ENCODE measurements at regions not wholly inside any gene's neighbourhood (a gene's known extent, or its start where the extent isn't known, plus 50 kb on each side); places are given as distances from the start of the nearest gene placed in this dataset.
"Not testable (repeated sequence)": the region's sequence is repeated elsewhere in the genome, so short reads cannot be mapped to it uniquely, and the experiment has no call there.

DNA sequence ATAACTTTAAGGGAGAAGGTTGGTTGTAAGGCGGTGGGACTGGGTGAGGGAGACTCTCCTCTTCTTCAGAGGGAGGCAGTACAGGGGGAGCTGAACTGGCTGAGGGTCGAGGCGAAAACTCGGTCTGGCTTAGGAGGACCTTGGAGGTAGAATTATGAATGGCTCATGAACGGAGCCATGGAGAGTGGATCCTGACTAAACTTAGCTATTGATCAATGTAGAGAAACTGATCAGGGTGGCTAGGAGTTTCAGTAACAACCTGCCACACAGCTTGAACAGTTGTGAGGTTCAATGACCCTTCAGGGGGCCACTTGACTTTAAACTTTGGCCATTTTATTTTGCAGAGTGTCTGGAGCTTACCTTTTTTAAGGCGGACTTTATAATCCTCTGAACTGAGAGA is 117.2 kb downstream of the UNC93B1 start:
- ATAC-seq; intact Hi-C loops (cut with DNase I, micrococcal nuclease); H3K27me3 Mint-ChIP-seq; H3K36me3 Mint-ChIP-seq (ENCODE audit: low read depth); H3K9me3 Mint-ChIP-seq (ENCODE audit: low read depth); H3K27ac Mint-ChIP-seq; POLR2A ChIA-PET; DNase-seq: not testable (repeated sequence)
- Mint-ChIP-seq H3K4me3 (peak overlapping the region; percentile 6), H3K4me1 (peaks cover 33% of the 10 kb centered on the region)
- CTCF ChIA-PET: interaction anchor here (1.1 kb wide), 1 partner anchor 69 kb away, joined by 3 read pairs; no protein-coding TSS in a partner anchor

DNA sequence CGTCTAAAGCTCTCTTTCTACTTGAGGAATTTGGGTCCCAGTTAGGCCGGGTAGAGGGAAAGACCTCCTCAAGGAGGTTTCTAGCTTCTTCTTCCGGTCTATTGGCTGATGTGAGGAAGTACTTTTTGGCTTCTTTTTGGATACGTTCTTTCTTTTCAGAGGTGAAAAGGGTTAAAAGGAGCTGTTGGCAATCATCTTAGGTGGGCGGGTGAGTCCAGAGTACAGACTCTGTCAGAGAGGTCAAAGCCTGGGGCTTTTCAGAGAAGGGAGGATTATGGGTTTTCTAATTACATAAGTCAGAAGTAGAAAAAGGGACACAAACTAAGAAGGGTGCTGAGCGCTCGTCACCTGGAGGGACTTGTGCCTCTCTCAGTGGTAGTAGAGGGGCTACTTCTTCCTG is 117.7 kb downstream of the UNC93B1 start:
- POLR2A ChIA-PET; H3K36me3 Mint-ChIP-seq (ENCODE audit: low read depth); CTCF ChIA-PET; DNase-seq; H3K27me3 Mint-ChIP-seq; intact Hi-C loops (cut with DNase I, micrococcal nuclease); ATAC-seq; H3K9me3 Mint-ChIP-seq (ENCODE audit: low read depth): not testable (repeated sequence)
- H3K27ac Mint-ChIP-seq: peak overlapping the region; percentile 9
- peak overlapping the region; percentile 6 for H3K4me3 Mint-ChIP-seq
- H3K4me1 Mint-ChIP-seq: peaks cover 33% of the 10 kb centered on the region

DNA sequence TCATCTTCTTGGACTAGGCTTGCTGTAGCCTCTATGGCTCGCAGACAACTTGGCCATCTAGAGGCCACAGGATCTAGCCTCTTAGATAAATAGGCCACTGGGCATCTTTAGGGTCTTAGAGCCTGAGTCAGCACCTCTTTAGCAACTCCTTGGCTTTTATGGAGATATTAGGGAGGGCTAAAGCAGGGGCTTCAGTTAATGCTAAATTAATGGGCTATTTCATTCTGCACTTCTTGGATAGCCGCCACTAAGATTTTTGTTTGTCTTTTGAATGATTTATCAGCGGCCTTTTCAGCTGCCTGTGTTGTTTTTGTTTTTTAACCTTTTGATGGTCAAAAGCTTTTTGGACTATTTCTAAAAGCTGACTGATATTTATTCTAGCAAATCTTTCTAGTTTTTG is 118.3 kb downstream of the UNC93B1 start:
- intact Hi-C loops (cut with DNase I, micrococcal nuclease); H3K9me3 Mint-ChIP-seq (ENCODE audit: low read depth); H3K36me3 Mint-ChIP-seq (ENCODE audit: low read depth); POLR2A ChIA-PET; ATAC-seq; DNase-seq; H3K27me3 Mint-ChIP-seq; H3K27ac Mint-ChIP-seq: not testable (repeated sequence)
- peak overlapping the region; percentile 73 for H3K4me3 Mint-ChIP-seq
- peaks cover 33% of the 10 kb centered on the region for H3K4me1 Mint-ChIP-seq
- CTCF ChIA-PET: interaction anchor here (2.0 kb wide), 1 partner anchor 70 kb away, joined by 6 read pairs; no protein-coding TSS in a partner anchor

DNA sequence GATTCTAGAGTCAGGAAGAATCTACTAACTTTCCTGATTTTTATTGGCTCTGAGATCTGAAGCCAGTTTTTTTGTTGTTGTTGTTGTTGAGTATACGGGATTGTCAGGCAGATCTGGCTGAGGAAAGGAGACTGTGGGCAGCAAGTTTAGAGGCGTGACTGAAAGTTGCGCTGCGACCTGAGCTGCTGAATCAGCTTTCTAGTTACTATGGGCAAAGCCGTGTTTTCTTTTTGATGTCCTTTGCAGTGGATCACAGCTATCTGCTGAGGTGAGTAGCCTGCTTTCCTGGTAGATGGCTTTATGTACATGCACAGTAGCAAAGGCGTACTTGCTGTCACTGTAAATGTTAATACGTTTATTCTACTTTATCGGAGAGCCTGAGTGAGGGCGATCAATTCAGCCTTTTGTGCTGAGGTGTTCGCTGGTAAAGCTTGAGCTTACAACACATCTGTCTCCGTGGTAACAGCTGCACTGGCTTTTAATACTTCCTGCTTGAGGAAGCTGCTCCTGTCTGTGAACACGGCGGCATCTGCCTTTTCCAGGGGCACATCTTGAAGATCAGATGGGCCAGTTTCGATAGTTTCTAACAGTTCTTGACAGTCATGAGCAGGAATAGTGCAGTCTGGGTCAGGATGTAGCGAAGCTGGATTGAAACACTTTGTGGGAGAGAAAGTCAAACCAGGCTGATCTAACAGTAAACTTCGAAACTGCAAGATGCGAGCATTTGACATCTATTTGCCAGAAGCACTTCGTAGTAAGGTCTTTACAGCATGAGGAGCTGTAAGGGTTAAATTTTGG is 118.9 kb downstream of the UNC93B1 start:
- H3K9me3 Mint-ChIP-seq (ENCODE audit: low read depth); H3K27me3 Mint-ChIP-seq; ATAC-seq; H3K36me3 Mint-ChIP-seq (ENCODE audit: low read depth); intact Hi-C loops (cut with DNase I, micrococcal nuclease): not testable (repeated sequence)
- CTCF ChIA-PET: interaction anchor here (2.0 kb wide), 1 partner anchor 71 kb away, joined by 6 read pairs; no protein-coding TSS in a partner anchor
- Mint-ChIP-seq H3K4me3 (peak overlapping the region; percentile 73), H3K27ac (peak overlapping the region; percentile 89), H3K4me1 (peaks cover 33% of the 10 kb centered on the region)
- DNase-seq: peak; percentile 64
- POLR2A ChIA-PET: interaction anchor here (0.6 kb wide), 1 partner anchor 568 kb away, joined by 3 read pairs; no protein-coding TSS in a partner anchor

GRCh38 chr11:67884073-67884757 is 119.7 kb downstream of the UNC93B1 start:
- H3K4me3 Mint-ChIP-seq: peak overlapping the region; percentile 73
- intact Hi-C loops (cut with DNase I, micrococcal nuclease); H3K27me3 Mint-ChIP-seq; H3K36me3 Mint-ChIP-seq (ENCODE audit: low read depth); DNase-seq; ATAC-seq; H3K9me3 Mint-ChIP-seq (ENCODE audit: low read depth): not testable (repeated sequence)
- peaks cover 36% of the 10 kb centered on the region for H3K4me1 Mint-ChIP-seq
- POLR2A ChIA-PET: interaction anchor here (0.6 kb wide), 1 partner anchor 568 kb away, joined by 3 read pairs; no protein-coding TSS in a partner anchor
- H3K27ac Mint-ChIP-seq: peak overlapping the region; percentile 89
- CTCF ChIA-PET: interaction anchor here (2.0 kb wide), 1 partner anchor 71 kb away, joined by 6 read pairs; no protein-coding TSS in a partner anchor

GRCh38 chr11:67882304-67882703 is 121.6 kb downstream of the UNC93B1 start:
- intact Hi-C loops (cut with DNase I, micrococcal nuclease); CTCF ChIA-PET; H3K4me3 Mint-ChIP-seq; H3K9me3 Mint-ChIP-seq (ENCODE audit: low read depth); H3K27ac Mint-ChIP-seq; H3K36me3 Mint-ChIP-seq (ENCODE audit: low read depth); POLR2A ChIA-PET; ATAC-seq; H3K27me3 Mint-ChIP-seq; DNase-seq: not testable (repeated sequence)
- H3K4me1 Mint-ChIP-seq: peaks cover 48% of the 10 kb centered on the region

DNA sequence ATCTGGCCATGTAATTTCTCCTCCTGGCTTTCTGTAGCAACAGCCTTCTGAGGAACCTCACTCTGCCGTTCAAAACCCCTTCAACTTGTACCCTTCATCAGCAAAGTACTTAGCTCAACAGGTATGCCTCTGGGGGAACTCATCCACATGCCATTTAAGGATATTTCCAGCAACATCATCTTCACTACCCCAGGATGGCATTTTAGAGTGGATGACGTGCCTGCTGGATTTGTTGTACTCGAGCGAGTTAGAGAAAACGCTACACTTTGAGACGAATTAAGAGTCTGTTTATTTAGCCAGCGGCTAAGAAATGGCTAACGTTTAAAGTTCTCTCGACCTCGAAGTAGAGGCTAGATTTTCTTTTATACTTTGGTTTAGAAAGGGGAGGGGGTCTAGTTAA is 122.1 kb downstream of the UNC93B1 start:
- H3K27ac Mint-ChIP-seq; H3K36me3 Mint-ChIP-seq (ENCODE audit: low read depth); POLR2A ChIA-PET; DNase-seq; H3K9me3 Mint-ChIP-seq (ENCODE audit: low read depth); ATAC-seq; intact Hi-C loops (cut with DNase I, micrococcal nuclease); CTCF ChIA-PET; H3K4me3 Mint-ChIP-seq; H3K27me3 Mint-ChIP-seq: not testable (repeated sequence)
- peaks cover 48% of the 10 kb centered on the region for H3K4me1 Mint-ChIP-seq

DNA sequence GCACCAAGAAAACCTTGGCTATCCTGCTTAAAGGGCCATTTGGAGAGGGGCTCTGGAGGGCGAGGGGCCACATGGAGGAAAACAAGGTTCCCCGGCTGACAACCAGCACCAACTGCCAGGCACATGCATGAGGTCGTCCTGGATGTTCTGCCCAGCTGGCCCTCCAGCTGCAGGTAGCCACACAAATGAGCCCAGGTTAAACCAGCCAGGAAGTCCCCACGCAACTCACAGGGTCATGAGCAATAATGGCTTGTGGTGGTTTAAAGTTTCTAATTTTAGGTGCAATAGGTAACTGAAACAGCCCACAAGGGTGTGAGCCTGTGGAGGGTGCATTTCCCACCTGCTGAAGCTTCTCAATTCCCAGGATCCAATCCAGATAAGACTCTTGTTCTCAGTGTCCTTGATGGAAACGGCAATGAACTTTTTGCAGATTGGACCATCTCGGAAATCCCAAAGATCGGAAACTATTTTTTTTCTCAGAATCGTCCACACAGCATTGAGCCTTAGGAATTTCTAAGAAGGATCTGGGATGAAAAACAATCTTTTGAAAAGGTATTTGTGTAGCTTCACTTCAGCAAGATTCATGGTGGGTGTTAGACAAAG is 123.2 kb downstream of the UNC93B1 start:
- DNase-seq; H3K27ac Mint-ChIP-seq; H3K36me3 Mint-ChIP-seq (ENCODE audit: low read depth); H3K27me3 Mint-ChIP-seq; POLR2A ChIA-PET; H3K4me3 Mint-ChIP-seq; H3K9me3 Mint-ChIP-seq (ENCODE audit: low read depth); ATAC-seq; CTCF ChIA-PET; intact Hi-C loops (cut with DNase I, micrococcal nuclease): not testable (repeated sequence)
- H3K4me1 Mint-ChIP-seq: peaks cover 42% of the 10 kb centered on the region

- intact Hi-C loops (cut with DNase I, micrococcal nuclease); H3K9me3 Mint-ChIP-seq (ENCODE audit: low read depth); H3K36me3 Mint-ChIP-seq (ENCODE audit: low read depth); POLR2A ChIA-PET; H3K27me3 Mint-ChIP-seq; H3K4me3 Mint-ChIP-seq; ATAC-seq; CTCF ChIA-PET: not testable (repeated sequence)
- peak overlapping the region; percentile 63 for H3K27ac Mint-ChIP-seq
- DNase-seq: peak; percentile 36
- H3K4me1 Mint-ChIP-seq: peaks cover 27% of the 10 kb centered on the region
These were observed 125.2 kb downstream of the UNC93B1 start for GRCh38 chr11:67878666-67879065.

GRCh38 chr11:67877316-67877715 is 126.6 kb downstream of the UNC93B1 start:
- H3K36me3 Mint-ChIP-seq (ENCODE audit: low read depth); CTCF ChIA-PET; H3K27me3 Mint-ChIP-seq; H3K4me3 Mint-ChIP-seq; ATAC-seq; POLR2A ChIA-PET; H3K9me3 Mint-ChIP-seq (ENCODE audit: low read depth); intact Hi-C loops (cut with DNase I, micrococcal nuclease): not testable (repeated sequence)
- peaks cover 21% of the 10 kb centered on the region for H3K4me1 Mint-ChIP-seq
- DNase-seq: peak; percentile 21
- H3K27ac Mint-ChIP-seq: peak overlapping the region; percentile 47

DNA sequence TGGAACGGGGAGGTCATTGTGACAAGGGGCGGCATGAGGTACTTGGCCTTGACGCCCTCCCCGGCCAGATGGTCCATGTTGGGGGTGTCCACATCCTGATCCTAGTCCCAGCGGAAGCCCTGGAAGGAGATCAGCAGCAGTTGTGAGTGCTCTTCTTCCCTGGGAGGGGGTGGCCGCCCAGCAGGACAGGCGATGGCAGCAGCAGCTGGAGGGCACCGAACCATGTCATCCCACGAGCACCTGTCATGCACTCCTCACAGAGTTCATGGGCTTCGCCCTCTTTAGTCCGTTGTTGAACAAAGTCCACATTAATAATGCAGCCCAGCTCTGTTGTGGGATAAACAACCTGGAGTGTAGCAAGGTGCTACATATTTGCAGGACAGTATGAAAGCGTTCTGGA is 130.7 kb downstream of the UNC93B1 start:
- not testable (repeated sequence) for H3K4me3 Mint-ChIP-seq, ATAC-seq

More for the DNA sequence above, 130.7 kb downstream of the UNC93B1 start:
- intact Hi-C loops (cut with DNase I, micrococcal nuclease); H3K36me3 Mint-ChIP-seq (ENCODE audit: low read depth); H3K27ac Mint-ChIP-seq; H3K9me3 Mint-ChIP-seq (ENCODE audit: low read depth); DNase-seq; H3K27me3 Mint-ChIP-seq; POLR2A ChIA-PET; CTCF ChIA-PET: not testable (repeated sequence)
- H3K4me1 Mint-ChIP-seq: peaks cover 12% of the 10 kb centered on the region

Data from activated CD4-positive, alpha-beta T cell treated with anti-CD3 and anti-CD28 coated beads for 36 hours (primary cell).